HG03103 (cell line): ENCODE measurements at regions not wholly inside any gene's neighbourhood (a gene's known extent, or its start where the extent isn't known, plus 50 kb on each side); places are given as distances from the start of the nearest gene placed in this dataset.
"Not testable (repeated sequence)": the region's sequence is repeated elsewhere in the genome, so short reads cannot be mapped to it uniquely, and the experiment has no call there.

Source experiments
- ATAC-seq: cut with Tn5 transposase; IDR thresholded peaks from one replicate; pipeline ENCODE4 v1.9.1; 2021; ENCODE audit warnings: low read depth; ENCODE audit not compliant: unreplicated experiment

- no peak for ATAC-seq
Observed at GRCh38 chr2:125681576-125681975, 974.4 kb upstream of the GYPC start.

GRCh38 chr2:125681976-125682805 is 973.8 kb upstream of the GYPC start:
- no peak for ATAC-seq

- ATAC-seq: no peak
Observed at GRCh38 chr2:125684256-125684655, 971.7 kb upstream of the GYPC start.

GRCh38 chr2:125684932-125685331 is 971.0 kb upstream of the GYPC start:
- ATAC-seq: no peak

- no peak for ATAC-seq
Observed at GRCh38 chr2:125696560-125696959, 959.4 kb upstream of the GYPC start.

DNA sequence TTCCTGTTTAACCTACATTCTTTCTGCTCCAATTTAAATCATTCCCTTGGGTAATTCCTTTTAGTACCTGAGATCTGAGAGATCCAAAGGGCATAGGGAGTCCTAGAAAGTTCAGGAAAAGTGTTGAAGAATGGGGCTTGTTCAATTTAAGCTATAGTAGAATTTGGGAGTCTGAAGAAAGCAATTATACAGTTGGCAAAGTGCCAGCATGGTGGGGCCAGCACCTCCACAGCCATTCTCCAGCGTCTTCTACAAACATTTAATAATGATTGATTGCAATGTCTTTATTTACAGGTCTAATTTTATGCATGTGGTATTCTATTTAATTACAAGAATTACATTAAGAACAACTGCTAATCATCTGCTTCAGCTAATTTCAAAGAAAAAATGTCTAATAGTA is 957.7 kb upstream of the GYPC start:
- ATAC-seq: no peak

DNA sequence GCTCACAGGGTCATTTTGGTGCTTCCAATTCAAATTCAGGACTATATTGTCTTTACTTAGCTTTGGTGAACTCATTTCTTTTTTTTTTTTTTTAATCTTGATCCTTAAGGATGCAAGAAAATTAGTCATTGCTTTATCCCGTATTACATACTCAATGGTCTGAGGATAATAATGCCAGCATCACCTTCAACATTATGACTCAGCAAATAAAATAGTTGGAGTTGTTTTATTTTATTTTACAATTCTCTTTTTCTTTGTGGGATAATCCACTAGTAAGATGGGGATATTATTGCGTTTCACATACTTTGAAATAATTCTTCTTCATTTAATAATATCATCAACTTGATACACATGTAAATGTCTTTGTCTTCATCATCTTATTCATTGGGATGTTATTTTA is 954.9 kb upstream of the GYPC start:
- no peak for ATAC-seq

- no peak for ATAC-seq
Observed at GRCh38 chr2:125707611-125708010, 948.3 kb upstream of the GYPC start.

DNA sequence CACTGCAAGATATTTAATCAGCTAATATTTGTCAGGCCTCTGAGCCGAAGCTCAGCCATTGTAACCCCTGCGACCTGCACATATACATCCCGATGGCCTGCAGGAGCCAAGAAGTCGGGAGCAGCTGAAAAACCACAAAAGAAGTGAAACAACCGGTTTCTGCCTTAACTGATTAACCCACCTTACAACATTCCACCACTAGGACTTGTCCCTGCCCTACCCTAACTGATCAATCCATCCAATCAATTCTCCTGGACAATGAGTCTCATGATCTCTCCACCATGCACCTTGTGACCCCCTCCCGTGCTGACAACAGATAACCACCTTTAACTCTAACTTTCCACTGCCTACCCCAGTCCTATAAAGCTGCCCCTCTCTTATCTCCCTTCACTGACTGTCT is 945.4 kb upstream of the GYPC start:
- ATAC-seq: no peak

- no peak for ATAC-seq
Observed at GRCh38 chr2:125711075-125711474, 944.9 kb upstream of the GYPC start.

DNA sequence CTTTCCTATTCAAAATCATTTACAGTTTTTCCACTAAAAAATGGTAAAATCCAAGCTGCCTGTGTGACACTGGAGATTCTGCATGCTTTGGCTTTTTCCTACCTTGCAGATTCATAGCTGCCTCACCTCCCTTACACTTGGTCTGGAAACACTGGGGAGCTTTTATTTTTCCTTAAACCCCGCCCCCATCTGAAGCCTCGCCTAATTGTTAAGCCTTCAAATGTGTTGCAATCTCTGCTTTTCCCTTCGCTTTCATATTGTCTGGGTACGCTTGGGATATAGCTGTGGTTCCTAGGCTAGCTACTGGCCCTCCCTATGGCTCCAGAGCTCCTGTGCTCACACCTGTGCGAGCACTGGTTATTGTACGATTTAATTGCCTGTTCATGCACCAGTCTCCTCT is 942.4 kb upstream of the GYPC start:
- no peak for ATAC-seq

GRCh38 chr2:125721072-125721721 is 934.8 kb upstream of the GYPC start:
- ATAC-seq: no peak

DNA sequence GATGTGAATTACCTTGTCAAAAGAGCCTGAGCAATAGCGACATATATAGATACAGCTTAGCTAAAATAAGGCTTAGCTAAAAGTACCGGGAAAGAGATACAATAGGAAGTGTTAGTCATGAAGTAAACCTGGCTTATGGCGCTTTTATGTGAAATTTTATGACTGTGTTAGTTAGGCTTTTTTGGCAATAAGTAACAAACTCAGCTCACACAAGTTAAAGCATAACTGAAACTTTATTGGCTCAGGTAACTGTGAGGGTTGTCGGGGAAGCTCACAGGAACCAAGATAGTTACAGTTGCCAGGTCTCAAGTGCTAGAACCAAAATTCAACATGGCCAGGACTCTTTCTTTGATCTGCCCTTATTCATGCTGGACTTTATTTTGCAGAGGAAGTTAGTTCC is 925.0 kb upstream of the GYPC start:
- no peak for ATAC-seq

DNA sequence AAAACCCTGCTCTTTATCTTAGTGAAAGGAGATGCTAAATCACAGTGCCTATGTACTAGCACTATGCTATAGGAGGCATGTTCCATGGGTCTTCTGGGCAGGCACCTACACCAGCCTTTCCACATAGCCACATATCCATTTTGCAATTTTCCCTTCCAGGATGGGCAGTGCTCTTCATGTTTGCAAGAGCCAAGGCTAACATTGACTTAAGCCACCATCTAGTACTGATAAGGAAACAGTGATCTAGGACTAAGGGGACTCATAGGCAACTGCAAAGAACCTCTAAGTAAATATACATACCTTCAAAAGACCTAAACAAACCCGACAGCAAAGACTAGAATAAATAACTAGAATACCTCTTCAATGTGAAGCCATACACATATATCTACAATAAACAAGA is 919.7 kb upstream of the GYPC start:
- ATAC-seq: no peak

DNA sequence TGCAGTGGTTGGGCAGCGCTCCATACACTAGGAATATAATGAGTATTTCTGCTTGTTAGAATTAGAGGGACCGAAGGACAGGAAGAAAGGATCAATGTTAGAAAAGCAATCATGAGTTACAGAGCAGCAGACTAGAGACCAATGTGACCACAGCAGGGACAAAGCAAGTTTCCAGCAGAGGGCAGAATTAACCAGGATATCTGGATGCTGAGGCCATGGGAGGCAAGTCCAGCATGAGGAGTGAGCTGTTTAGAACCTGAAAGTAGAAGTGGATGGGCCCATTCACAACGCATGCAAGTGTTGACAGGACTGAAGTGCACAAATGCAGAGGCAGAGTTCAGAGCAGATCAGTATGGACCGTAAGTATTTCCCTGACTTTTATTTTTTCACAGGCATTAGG is 910.4 kb upstream of the GYPC start:
- ATAC-seq: no peak

DNA sequence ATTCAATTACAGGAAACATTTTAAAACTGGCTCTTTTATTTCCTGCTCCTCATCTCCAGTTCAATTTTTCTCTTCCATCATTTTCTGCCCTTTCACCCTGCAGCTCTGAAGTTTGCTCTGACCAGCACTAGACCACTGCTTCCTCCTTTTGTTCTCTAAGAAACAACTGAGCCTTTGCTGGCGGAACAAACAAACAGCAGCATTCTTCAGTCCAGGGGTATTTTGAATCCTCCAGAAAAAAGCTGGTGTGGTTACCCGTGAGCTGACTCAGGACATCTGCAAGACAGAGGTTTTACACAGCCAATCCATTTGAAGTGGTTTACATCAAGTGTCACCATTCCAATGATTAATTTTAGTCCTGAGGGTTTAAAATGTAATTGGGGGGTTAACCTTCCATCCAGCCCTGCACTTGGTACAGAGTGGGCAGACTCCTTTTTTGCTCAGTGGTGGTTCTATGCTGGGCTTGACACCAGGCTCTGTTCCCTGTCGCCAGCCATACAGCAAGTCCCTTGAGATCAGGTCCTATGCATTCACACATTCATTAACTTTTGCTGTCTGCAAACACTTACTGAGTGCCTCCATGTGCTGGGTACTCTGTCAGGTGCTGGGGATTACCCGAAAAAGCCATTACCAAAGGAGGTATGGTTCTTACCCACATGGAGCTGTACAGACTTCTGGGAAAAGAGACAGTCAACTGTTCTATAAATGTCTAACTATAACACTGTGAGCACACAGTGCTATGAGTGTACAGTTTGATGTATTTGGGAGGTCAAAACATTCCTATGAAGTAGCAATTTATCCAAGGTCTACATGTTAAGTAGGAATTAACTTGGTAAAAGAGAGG is 909.4 kb upstream of the GYPC start:
- no peak for ATAC-seq

DNA sequence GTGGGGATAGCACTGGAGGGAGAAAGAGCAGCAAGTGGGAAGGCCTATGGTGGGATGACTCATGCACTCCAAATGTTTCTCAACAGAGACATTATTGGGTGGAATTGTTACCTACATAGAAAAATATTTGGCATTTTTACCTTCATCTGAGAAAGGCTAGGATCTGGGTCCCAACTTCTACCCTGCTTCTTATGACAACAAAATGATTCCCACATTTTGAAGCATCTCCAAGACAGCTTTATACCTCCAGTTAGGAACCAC is 908.9 kb upstream of the GYPC start:
- no peak for ATAC-seq

- no peak for ATAC-seq
Observed at GRCh38 chr2:125756431-125756830, 899.5 kb upstream of the GYPC start.

GRCh38 chr2:125796784-125797183 is 859.2 kb upstream of the GYPC start:
- ATAC-seq: no peak

DNA sequence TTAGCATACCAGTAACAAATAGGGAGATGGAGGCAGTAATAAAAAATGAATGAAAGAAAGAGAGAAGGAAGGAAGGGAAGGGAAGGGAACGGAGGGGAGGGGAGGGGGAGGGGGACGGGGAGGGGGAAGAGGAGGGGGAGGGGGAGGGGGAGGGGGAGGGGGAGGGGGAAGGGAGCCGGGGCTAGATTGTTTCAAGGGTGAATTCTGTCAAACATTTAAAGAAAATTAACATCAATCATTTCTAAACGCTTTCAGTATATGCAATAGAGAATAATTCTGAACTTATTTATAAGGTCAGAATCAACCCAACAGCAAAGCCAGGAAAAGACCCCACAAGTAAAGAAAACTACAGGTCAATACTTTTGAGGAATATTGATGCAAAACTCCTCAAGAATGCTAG is 858.8 kb upstream of the GYPC start:
- no peak for ATAC-seq

- ATAC-seq: no peak
Observed at GRCh38 chr2:125822746-125823145, 833.2 kb upstream of the GYPC start.

DNA sequence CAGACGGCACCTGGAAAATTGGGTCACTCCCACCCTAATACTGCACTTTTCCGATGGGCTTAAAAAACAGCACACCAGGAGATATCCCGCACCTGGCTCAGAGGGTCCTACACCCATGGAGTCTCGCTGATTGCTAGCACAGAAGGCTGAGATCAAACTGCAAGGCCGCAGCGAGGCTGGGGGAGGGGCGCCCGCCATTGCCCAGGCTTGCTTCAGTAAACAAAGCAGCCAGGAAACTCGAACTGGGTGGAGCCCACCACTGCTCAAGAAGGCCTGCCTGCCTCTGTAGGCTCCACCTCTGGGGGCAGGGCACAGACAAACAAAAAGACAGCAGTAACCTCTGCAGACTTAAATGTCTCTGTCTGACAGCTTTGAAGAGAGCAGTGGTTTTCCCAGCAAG is 830.2 kb upstream of the GYPC start:
- not testable (repeated sequence) for ATAC-seq
